GM19328 (cell line): ENCODE measurements at regions not wholly inside any gene's neighbourhood (a gene's known extent, or its start where the extent isn't known, plus 50 kb on each side); places are given as distances from the start of the nearest gene placed in this dataset.
"Not testable (repeated sequence)": the region's sequence is repeated elsewhere in the genome, so short reads cannot be mapped to it uniquely, and the experiment has no call there.

Experiments used
- ATAC-seq: cut with Tn5 transposase; IDR thresholded peaks from one replicate; pipeline ENCODE4 v1.9.1; 2021; ENCODE audit warnings: mild to moderate bottlenecking, moderate library complexity; ENCODE audit not compliant: unreplicated experiment

GRCh38 chr4:28436191-28437080 lies 1575.8 kb downstream of the STIM2 start:
- ATAC-seq: no peak

GRCh38 chr4:28443371-28443770 lies 1582.7 kb downstream of the STIM2 start:
- ATAC-seq: no peak

- ATAC-seq: no peak
Measured at GRCh38 chr4:28443801-28444412, 1583.3 kb downstream of the STIM2 start.

- ATAC-seq: no peak
Measured at GRCh38 chr4:28444886-28445496, 1584.3 kb downstream of the STIM2 start.

- ATAC-seq: no peak
Measured at GRCh38 chr4:28449085-28449484, 1588.4 kb downstream of the STIM2 start.

GRCh38 chr4:28451346-28451745 lies 1590.7 kb downstream of the STIM2 start:
- ATAC-seq: no peak

GRCh38 chr4:28462766-28463700 lies 1602.4 kb downstream of the STIM2 start:
- ATAC-seq: no peak

- ATAC-seq: no peak
Measured at GRCh38 chr4:28464823-28465222, 1604.2 kb downstream of the STIM2 start.

- ATAC-seq: not testable (repeated sequence)
Measured at GRCh38 chr4:28466886-28467285, 1606.2 kb downstream of the STIM2 start.

- no peak for ATAC-seq
Measured at GRCh38 chr4:28469387-28469786, 1608.7 kb downstream of the STIM2 start.

- ATAC-seq: no peak
Measured at GRCh38 chr4:28469886-28470285, 1609.2 kb downstream of the STIM2 start.

GRCh38 chr4:28475381-28475780 lies 1614.7 kb downstream of the STIM2 start:
- ATAC-seq: no peak

- no peak for ATAC-seq
Measured at GRCh38 chr4:28479666-28480065, 1619.0 kb downstream of the STIM2 start.

- ATAC-seq: no peak
Measured at GRCh38 chr4:28481565-28481964, 1620.9 kb downstream of the STIM2 start.

GRCh38 chr4:28482580-28483270 lies 1622.1 kb downstream of the STIM2 start:
- no peak for ATAC-seq

- ATAC-seq: no peak
Measured at GRCh38 chr4:28488021-28488420, 1627.4 kb downstream of the STIM2 start.

- no peak for ATAC-seq
Measured at GRCh38 chr4:28490669-28491068, 1630.0 kb downstream of the STIM2 start.

- ATAC-seq: no peak
Measured at GRCh38 chr4:28505064-28505463, 1644.4 kb downstream of the STIM2 start.

GRCh38 chr4:28508636-28509035 lies 1648.0 kb downstream of the STIM2 start:
- ATAC-seq: no peak

GRCh38 chr4:28514766-28515165 lies 1654.1 kb downstream of the STIM2 start:
- ATAC-seq: not testable (repeated sequence)
